NCI-H748 (cell line): ENCODE measurements at regions not wholly inside any gene's neighbourhood (a gene's known extent, or its start where the extent isn't known, plus 50 kb on each side); places are given as distances from the start of the nearest gene placed in this dataset.
A peak's percentile ranks its signal among the peaks of the same experiment; 100 is the strongest.
"Not testable (repeated sequence)": the region's sequence is repeated elsewhere in the genome, so short reads cannot be mapped to it uniquely, and the experiment has no call there.

ENCODE experiments used
- DNase-seq: peaks from one replicate; lab custom pipeline; 2025; ENCODE audit not compliant: unreplicated experiment; lab: John Stamatoyannopoulos, UW

DNA sequence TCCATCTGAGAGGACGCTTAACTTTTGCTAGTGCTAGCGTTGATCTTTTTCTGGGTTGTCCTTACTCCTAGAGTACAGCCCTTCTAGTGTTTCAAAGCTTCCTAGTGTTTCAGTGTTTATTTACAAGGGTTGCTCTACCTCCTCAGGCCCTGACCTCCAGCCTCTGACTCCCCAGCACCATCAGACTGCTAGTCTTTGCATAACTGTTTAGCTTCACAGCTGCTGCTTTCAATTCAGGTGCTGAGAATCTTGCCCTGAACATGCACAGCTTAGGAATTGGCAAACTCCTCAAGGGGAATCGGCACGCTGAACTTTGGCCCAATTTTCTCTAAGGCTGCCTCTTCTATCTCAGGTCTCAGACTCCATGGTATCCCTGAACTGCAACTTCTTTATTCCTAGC, 52.9 kb downstream of the OR52B4 start:
- DNase-seq: not testable (repeated sequence)

DNA sequence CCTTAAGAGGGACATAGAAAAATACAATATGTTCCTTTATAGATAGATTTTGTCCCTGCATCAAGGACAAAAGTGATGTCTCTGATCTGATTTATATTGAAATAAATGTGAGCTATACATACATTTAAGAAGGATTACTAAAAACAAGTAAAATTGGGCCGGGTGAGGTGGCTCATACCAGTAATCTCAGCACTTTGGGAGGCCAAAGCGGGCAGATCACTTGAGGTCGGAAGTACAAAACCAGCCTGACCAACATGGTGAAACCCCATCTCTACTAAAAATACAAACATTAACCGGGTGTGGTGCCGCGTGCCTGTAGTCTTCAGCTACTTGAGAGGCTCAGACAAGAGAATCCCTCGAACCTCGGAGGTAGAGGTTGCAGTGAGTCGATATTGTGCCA, 91.0 kb downstream of the OR52B4 start:
- not testable (repeated sequence) for DNase-seq

DNA sequence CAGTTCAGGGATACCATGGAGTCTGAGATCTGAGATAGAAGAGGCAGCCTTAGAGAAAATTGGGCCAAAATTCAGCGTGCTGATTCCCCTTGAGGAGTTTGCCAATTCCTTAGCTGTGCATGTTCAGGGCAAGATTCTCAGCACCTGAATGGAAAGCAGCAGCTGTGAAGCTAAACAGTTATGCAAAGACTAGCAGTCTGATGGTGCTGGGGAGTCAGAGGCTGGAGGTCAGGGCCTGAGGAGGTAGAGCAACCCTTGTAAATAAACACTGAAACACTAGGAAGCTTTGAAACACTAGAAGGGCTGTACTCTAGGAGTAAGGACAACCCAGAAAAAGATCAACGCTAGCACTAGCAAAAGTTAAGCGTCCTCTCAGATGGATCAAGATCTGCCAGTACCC, 117.1 kb downstream of the OR52B4 start:
- DNase-seq: not testable (repeated sequence)

DNA sequence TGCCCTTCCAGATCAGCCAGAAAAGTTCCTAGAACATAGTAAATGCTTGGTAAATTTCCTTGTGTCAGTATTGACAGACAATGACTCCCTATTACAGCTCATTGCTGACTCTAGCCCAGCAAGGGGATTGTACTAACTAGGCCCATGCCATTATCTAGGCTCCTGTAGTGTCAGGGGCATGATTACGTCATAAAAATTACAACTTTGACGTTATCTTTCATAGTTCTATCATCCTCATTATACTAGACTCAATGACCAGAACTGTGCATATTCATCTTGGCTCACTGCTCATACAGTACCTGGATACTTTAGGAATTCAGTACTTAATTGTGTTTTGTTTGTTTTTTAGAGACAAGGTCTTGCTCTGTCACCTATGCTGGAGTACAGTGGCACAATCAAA, 118.7 kb downstream of the OR52B4 start:
- not testable (repeated sequence) for DNase-seq

DNA sequence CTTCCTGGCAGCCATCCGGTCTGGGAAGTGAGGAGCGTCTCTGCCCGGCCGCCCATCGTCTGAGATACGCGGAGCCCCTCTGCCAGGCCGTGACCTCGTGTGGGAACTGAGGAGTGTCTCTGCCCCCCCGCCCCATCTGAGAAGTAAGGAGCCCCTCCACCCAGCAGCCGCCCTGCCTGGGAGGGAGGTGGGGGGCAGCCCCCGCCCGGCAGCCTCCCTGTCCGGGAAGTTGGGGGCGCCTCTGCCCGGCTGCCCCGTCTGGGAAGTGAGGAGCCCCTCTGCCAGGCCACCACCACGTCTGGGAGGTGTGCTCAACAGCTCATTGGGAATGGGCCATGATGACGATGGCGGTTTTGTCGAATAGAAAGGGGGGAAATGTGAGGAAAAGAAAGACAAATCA, 130.4 kb downstream of the OR52B4 start:
- DNase-seq: peak; percentile 26

DNA sequence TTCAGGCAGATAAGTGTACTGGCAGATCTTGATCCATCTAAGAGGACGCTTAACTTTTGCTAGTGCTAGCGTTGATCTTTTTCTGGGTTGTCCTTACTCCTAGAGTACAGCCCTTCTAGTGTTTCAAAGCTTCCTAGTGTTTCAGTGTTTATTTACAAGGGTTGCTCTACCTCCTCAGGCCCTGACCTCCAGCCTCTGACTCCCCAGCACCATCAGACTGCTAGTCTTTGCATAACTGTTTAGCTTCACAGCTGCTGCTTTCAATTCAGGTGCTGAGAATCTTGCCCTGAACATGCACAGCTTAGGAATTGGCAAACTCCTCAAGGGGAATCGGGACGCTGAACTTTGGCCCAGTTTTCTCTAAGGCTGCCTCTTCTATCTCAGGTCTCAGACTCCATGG, 124.3 kb downstream of the RRM1 start:
- not testable (repeated sequence) for DNase-seq

DNA sequence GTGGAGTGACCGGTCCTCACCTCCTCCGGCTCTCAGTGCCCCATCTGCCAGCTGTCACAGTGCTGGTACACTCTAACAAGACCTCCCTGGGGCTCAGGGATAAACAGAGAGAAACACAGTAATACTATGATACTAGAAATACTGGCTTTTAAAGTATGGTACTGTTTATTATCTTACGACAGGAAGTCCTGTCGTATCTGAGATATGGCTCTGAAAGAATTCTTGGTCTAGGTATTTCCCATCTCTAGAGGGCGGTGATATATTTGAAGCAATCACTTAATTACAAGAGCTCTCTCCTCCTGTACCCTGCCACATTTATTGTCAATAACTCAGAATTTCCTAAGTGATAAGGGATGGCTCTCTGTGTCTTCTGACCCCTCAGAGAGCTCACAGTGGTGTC, 119.1 kb downstream of the RRM1 start:
- no peak for DNase-seq

DNA sequence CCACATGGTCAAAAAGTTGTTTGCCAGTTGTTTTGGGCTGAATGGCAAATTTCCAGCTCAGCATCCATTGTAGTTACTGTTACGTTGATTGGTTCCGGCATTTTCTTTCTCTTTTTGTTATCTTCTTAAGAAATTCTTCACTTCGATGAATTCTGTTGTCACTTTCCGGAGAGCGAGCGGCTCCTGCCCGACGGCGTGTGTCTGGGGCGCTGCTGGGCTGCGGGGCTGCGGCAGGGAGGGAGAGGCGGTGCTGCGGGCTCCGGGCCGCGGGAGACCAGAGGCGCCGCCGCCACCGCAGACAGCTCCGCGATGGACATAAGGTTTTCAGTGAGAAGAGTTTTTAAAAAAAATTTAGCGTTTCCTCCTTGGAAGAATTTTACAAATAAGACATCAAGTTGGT, 117.4 kb downstream of the RRM1 start:
- DNase-seq: no peak

DNA sequence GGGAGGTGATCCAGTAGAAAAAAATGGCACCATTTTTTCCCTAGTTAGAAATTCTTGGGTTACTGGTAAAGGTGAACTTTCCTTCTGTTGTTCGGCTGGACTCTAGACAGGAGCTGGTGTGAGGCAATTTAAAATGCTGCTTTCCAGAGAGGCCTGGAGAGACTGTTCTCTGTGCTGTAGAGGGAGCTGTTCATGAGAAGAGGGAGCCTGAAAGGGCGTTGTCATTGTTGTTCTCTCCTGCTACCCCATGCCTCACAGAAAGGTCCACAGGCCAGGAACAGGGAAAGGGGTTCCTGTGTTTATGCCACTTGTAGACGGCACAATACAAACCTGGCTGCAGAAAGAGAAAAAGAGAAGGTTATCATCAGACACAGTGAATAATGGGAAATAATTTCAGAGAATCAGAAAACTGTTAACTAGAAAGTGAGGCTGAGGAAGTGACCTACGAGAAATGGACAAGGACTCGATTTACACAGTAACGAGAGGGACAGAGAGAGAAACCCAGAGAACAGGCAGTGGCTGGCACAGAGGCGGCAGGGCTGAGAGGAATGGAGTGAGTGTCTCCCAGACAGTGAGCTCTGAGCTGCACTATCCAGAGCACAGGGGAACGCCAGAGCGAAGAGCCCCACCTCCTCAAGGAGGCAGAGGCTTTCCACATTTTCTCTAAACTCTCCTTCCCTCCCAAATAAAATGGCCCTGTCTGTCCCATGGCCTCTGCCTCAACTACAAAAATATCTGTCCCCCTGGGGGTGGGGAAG, 109.2 kb downstream of the RRM1 start:
- no peak for DNase-seq

DNA sequence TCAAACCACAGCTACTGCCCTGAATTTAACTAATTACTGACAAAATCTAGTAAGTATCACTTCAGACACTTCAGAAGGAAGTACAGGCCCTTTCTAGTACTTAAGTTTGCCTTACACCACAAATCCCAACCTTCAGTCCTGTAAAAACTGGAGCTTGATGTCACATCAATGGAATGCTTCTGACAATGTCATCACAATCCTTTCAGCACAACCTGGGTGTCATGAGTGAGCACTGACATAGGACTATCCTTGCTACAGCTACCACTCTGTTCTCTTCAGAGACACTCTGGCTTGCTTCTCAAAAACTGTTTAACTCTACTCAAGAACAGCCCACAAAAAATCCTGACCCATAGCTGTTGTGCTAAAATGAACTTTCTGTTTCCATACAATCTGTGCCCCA, 108.2 kb downstream of the RRM1 start:
- DNase-seq: no peak

DNA sequence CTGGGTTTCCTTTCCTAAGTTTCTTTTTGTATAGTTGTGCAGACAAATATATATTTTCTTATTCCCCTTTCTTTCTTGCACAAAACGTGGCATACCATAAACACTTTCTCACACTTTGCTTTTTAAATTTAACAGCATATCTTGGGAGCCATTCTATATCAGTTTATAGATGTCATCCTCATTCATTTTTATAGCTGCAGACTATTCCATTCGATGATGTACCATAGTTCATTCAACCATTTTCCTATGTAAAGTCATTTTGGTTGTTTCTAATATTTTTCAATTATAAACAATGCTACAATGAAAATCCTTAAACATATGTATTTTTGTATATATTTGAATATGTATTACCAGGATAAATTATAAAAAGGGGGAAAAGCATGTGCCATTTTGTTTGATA, 102.5 kb downstream of the RRM1 start:
- DNase-seq: no peak

DNA sequence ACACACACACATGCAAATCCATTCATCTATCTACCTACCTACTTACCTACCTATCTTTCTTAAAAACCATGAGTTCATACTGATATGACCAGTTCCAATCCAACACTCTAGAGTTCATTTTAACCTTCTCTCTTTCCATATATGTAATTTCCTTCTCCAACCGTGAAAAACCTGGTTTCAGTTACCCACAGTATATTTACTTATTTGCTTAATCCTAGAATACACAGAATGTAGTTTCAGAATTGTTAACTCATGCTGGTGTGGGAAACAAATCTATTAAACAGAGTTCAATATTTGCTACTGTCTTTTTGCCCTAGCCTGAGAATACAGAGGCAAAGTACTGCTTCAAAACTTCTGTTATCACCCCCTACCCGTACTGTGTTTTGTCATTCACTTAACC, 101.3 kb downstream of the RRM1 start:
- no peak for DNase-seq

DNA sequence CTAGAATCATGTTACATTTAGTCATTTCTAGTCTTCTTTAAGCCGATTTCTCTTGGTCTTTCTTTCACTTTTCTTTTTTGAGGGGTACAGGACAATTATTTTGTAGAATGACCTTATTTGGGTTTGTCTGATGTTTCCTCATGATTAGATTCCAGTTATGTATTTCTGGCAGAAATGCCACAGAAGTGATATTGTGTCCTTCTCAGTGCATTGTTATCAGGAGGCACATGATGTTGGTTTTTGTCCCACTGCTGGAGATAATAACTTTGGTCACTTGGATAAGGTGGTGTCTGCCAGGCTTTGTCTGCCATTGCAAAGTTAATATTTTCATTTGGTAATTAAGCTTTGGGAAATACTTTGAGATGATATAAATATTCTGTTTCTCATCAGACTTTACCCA, 100.3 kb downstream of the RRM1 start:
- no peak for DNase-seq

DNA sequence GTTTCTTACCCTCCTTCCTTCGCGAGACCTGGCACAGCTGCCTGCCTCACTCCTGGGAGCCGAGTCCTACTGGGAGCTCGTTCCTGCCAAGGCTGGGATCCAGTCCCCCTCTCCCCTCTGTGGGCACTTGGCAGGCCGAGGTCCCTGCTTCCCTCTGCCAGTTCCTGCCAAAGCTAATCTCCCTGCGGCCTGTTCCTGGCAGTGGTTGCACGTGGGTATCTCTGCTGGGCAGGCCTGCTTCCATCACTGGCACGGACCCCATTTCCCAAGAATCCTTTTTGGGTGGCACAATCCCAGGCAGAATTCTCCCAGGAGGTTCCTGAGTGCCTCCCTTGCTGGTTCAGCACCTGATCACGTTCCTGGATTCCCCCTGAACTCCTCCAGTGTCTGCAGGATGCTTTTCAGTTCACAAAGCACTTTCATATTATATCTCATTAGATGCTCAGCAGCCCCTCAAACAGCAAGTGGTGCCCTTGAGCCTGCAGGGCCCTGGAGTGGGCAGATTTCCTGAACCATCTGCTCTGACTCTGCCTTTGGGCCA, 96.5 kb downstream of the RRM1 start:
- peak; percentile 9 for DNase-seq

DNA sequence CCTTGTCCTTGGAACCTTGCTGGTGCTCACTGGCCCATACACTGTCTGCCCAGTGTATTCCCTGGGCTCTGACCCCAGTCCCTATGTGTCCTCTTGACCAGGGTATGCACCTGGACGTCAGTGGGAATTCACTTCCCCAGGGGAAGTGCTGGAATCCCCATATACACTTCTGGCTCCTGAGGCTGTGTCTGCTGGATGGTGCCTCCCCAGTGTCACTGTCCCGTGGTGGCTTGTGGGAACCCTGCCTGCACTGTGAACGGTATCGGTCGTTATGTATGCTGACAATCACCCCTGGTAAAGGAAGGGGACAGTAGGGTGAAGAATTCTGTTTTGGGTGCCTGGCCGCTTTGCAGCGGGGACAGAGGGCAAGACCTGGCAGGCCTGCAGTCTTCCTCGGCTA, 95.9 kb downstream of the RRM1 start:
- DNase-seq: no peak

DNA sequence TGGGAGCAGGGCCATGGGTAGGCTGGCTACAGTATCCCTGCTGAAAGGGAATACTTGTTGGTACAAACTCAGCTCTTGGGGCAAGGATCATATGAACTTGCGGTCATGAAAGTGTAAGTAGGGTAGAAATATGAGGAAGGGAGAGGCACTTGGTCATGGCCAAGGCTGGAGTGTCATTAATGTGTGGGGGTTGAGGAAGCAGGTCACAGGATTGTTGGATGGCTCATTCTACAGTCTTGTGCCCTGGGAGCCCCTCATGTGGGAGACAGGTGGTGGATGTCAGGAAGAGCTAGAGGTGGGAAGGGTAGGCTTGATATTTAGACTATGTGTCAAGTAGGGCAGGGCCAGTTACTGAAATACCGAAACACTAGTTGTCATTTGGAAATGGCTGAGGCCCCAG, 95.5 kb downstream of the RRM1 start:
- no peak for DNase-seq
